ENCODE measurements at regions not wholly inside any gene's neighbourhood (a gene's known extent, or its start where the extent isn't known, plus 50 kb on each side); places are given as distances from the start of the nearest gene placed in this dataset.

DNA sequence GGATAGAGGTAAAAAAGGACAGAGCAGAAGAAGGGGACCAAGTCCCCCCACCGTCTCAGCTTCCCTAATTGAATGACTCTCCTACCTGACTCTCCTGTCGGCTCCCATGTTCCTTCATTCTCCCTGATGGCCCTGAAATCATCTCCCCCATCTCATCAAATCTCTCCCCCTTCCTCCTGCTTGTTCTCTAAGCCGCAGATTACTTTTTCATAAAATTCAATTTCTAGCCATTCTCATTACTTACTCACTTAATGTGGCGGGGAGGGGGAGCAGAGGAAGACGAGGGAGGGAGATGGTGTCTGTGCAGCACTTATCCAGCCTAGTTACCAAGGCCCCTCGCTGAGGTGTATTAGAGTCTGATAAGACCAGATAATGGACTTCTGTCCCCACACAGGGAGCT is 161.5 kb downstream of the CCT6B start:
- no peak for DNase-seq (ENCODE audit: low read depth)
- no peak overlapping the region for H3K4me3 ChIP-seq (ENCODE audit: low read length)
- TF ChIP-seq, protein P1, sequence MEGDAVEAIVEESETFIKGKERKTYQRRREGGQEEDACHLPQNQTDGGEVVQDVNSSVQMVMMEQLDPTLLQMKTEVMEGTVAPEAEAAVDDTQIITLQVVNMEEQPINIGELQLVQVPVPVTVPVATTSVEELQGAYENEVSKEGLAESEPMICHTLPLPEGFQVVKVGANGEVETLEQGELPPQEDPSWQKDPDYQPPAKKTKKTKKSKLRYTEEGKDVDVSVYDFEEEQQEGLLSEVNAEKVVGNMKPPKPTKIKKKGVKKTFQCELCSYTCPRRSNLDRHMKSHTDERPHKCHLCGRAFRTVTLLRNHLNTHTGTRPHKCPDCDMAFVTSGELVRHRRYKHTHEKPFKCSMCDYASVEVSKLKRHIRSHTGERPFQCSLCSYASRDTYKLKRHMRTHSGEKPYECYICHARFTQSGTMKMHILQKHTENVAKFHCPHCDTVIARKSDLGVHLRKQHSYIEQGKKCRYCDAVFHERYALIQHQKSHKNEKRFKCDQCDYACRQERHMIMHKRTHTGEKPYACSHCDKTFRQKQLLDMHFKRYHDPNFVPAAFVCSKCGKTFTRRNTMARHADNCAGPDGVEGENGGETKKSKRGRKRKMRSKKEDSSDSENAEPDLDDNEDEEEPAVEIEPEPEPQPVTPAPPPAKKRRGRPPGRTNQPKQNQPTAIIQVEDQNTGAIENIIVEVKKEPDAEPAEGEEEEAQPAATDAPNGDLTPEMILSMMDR (conservative IDR thresholded peaks at IDR 0.05; ENCODE audit: low read depth, low read length), result no peak

DNA sequence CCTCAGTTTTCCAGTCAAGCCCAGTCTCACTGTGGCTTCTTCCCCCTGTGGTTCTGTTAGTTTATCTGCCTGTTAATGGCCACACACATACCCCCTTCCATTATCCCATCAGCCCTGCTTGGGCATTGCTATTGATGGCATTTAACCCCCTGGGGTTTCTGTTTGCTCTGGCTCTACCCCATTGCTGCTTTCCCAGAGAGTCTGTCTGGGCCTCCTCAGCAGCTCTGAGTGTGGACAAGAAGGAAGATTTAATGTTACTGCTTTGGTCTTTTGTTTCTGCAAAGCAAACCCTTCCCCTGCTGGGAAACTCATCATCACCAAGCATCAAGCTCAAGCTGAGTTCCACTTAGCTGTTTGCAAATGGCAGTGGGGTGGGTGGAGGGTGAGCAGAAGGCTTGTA is 162.7 kb downstream of the CCT6B start:
- no peak for DNase-seq (ENCODE audit: low read depth)
- TF ChIP-seq, protein P1 (conservative IDR thresholded peaks at IDR 0.05; ENCODE audit: low read depth, low read length), result no peak
- H3K4me3 ChIP-seq (ENCODE audit: low read length), result no peak overlapping the region

DNA sequence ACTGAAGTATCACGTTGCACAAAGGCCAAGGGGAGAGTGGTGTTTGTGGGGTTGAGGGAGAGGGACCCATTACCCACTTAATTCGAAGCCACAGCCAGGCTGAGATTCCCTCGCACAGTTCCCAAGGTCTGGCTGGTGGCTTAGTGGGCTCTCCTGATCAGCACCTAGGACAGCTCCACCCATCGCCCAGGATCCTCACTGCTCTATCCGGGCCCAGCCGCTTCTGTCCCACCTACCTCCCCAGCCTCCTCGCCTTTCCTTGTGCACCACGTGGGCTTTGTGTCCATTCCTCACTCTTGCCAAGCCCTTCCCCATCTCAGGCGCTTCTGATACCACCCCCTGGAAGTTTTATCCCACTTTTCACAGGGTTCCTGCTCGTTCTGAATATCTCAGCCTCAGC is 163.5 kb downstream of the CCT6B start:
- TF ChIP-seq, protein P1 (conservative IDR thresholded peaks at IDR 0.05; ENCODE audit: low read depth, low read length), result no peak
- H3K4me3 ChIP-seq (ENCODE audit: low read length), result no peak overlapping the region
- DNase-seq (ENCODE audit: low read depth), result peak; percentile 7

DNA sequence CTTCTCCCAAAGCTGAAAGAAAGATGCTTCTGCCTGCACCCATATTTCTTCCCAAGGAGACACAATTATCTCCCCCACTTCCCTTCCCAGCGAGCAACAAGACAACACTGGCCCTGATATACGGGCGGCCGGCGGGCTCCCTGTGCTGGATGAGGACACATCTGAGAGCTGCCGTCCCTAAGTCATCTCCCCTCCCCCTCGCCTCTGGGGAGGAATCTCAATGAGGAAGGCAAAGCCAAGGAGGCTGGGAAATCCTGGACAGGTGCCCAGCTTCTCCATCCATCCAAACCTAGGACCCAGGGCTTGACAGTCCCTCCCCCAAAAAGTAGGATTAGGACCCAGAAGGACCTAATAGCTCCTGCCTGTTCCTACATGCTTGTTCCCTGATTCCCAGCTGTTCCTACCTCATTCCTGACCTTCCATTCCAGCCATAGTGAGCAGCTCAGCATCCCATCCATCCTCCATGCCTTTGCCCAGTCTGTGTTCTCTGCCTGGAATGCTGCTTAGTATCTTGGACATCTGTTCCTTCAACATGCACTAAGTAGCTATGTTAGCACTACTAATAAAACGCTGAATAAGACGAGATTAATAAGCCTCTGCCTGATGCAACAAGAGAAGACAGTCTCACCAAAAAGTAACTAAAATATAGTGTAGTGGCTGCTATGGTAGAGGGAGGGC is 167.9 kb downstream of the CCT6B start:
- H3K4me3 ChIP-seq (ENCODE audit: low read length), result no peak overlapping the region
- TF ChIP-seq, protein P1 (conservative IDR thresholded peaks at IDR 0.05; ENCODE audit: low read depth, low read length), result no peak
- DNase-seq (ENCODE audit: low read depth), result no peak

DNA sequence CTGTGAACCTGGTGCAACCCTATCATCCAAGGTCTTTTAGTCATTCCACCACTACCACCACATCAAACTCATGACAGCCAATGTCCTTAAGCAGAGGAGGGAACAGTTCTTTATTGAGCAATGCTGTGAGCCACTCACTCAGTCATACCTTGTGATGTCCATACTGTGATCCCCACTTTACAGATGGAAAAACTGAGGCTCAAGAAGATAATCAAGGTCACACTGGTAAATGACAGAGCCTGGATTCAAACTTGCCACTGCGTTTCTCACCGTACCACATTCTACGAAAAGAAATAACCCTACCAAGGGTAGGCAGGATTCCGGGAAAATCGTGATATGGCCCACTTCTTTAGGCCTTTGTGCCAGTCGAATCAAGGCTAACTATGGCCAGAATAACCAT is 172.6 kb downstream of the CCT6B start:
- TF ChIP-seq, protein P1 (conservative IDR thresholded peaks at IDR 0.05; ENCODE audit: low read depth, low read length), result no peak
- no peak overlapping the region for H3K4me3 ChIP-seq (ENCODE audit: low read length)
- no peak for DNase-seq (ENCODE audit: low read depth)

DNA sequence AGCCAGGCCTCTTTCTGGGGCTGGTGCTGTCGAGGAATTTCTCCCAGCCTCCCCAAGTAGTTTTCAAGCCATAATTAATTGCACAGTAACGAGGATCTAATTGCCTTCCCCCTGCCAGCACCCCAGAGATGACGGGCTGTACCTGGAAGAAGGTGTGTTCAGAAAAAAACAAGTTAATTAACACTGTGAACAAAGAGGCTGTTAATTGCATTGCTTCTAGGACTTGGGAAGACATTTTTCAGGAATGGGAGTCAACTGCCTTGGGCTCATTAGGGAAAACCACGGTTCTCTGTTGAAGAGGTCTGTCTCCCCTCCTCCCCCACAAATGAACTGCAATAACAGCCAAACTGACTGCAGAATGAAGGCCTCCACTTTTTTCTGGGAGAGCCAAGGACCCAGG is 176.7 kb downstream of the CCT6B start:
- no peak overlapping the region for H3K4me3 ChIP-seq (ENCODE audit: low read length)
- TF ChIP-seq, protein P1 (conservative IDR thresholded peaks at IDR 0.05; ENCODE audit: low read depth, low read length), result no peak
- no peak for DNase-seq (ENCODE audit: low read depth)

DNA sequence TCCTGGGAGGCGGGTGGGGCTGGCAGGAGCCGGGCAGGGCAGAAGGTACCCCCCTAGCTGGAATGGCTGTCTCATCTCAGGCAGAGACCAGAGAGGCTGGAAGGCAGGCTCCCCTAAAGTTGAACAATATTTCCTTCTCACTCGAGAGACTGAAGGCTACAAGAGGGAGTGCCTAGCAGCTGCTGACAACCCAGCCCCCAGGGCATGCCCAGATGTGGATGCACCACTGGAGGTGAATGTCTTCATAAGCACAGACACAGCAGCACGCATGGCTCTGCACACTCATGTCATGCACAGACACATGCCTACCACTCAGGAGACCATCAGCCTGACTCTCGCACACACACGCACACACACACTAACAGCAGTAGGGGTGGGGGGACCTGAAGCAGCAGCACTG is 179.0 kb downstream of the CCT6B start:
- TF ChIP-seq, protein P1 (conservative IDR thresholded peaks at IDR 0.05; ENCODE audit: low read depth, low read length), result no peak
- no peak for DNase-seq (ENCODE audit: low read depth)
- no peak overlapping the region for H3K4me3 ChIP-seq (ENCODE audit: low read length)
